ENCODE measurements at regions not wholly inside any gene's neighbourhood (a gene's known extent, or its start where the extent isn't known, plus 50 kb on each side); places are given as distances from the start of the nearest gene placed in this dataset.

- no peaks in the 10 kb centered on the region for H3K36me3 ChIP-seq (ENCODE audit: control insufficient read depth, low read length)
- H3K27ac ChIP-seq (ENCODE audit: low read depth, low read length) = no peak overlapping the region
- H3K9me2 ChIP-seq (replicated peaks; ENCODE audit: control insufficient read depth, low read length) = no peaks in the 10 kb centered on the region
- no peaks in the 10 kb centered on the region for H3K27me3 ChIP-seq (ENCODE audit: control insufficient read depth, low read length)
- H3K79me2 ChIP-seq (ENCODE audit: control insufficient read depth, low read length) = no peaks in the 10 kb centered on the region
- H3K4me2 ChIP-seq (ENCODE audit: low read length) = no peak overlapping the region
- H4K20me1 ChIP-seq (ENCODE audit: control insufficient read depth, insufficient read depth, low read depth, low read length) = no peaks in the 10 kb centered on the region
- TF ChIP-seq CTCF (IDR thresholded peaks at IDR 0.05; ENCODE audit: low read depth, low read length, poor library complexity, severe bottlenecking) (no peak), EZH2phosphoT487 (IDR thresholded peaks at IDR 0.05; ENCODE audit: borderline replicate concordance, low read length) (no peak)
- H3F3A ChIP-seq (ENCODE audit: control insufficient read depth, insufficient read depth) = no peaks in the 10 kb centered on the region
- H3K4me1 ChIP-seq (ENCODE audit: control insufficient read depth, low read length) = no peaks in the 10 kb centered on the region
- no peak overlapping the region for H3K4me3 ChIP-seq (ENCODE audit: low read length)
- H3K9me3 ChIP-seq (ENCODE audit: control insufficient read depth, insufficient read depth, low read length) = peaks cover 4% of the 10 kb centered on the region; the same call in 1 of the 2 replicates
Measured at GRCh38 chr21:31479222-31479621, 135.2 kb upstream of the TIAM1 start.

GRCh38 chr21:31476263-31477022, 132.4 kb upstream of the TIAM1 start:
- H3K4me1 ChIP-seq (ENCODE audit: control insufficient read depth, low read length) = no peaks in the 10 kb centered on the region
- no peak overlapping the region for H3K4me3 ChIP-seq (ENCODE audit: low read length)
- no peaks in the 10 kb centered on the region; the same call in 1 of the 2 replicates for H3K9me3 ChIP-seq (ENCODE audit: control insufficient read depth, insufficient read depth, low read length)
- H3K9me2 ChIP-seq (replicated peaks; ENCODE audit: control insufficient read depth, low read length) = no peaks in the 10 kb centered on the region
- H3K27ac ChIP-seq (ENCODE audit: low read depth, low read length) = no peak overlapping the region
- no peak overlapping the region for H3K4me2 ChIP-seq (ENCODE audit: low read length)
- no peak for TF ChIP-seq EZH2phosphoT487 (IDR thresholded peaks at IDR 0.05; ENCODE audit: borderline replicate concordance, low read length)
- no peak for TF ChIP-seq CTCF (IDR thresholded peaks at IDR 0.05; ENCODE audit: low read depth, low read length, poor library complexity, severe bottlenecking)
- H4K20me1 ChIP-seq (ENCODE audit: control insufficient read depth, insufficient read depth, low read depth, low read length) = no peaks in the 10 kb centered on the region
- H3F3A ChIP-seq (ENCODE audit: control insufficient read depth, insufficient read depth) = no peaks in the 10 kb centered on the region
- no peaks in the 10 kb centered on the region for H3K79me2 ChIP-seq (ENCODE audit: control insufficient read depth, low read length)
- H3K27me3 ChIP-seq (ENCODE audit: control insufficient read depth, low read length) = no peaks in the 10 kb centered on the region
- no peaks in the 10 kb centered on the region for H3K36me3 ChIP-seq (ENCODE audit: control insufficient read depth, low read length)

- Histone ChIP-seq H3K9me2 (replicated peaks; ENCODE audit: control insufficient read depth, low read length) (no peaks in the 10 kb centered on the region), H3K9me3 (ENCODE audit: control insufficient read depth, insufficient read depth, low read length) (no peaks in the 10 kb centered on the region)
- TF ChIP-seq CTCF (IDR thresholded peaks at IDR 0.05; ENCODE audit: low read depth, low read length, poor library complexity, severe bottlenecking) (no peak), EZH2phosphoT487 (IDR thresholded peaks at IDR 0.05; ENCODE audit: borderline replicate concordance, low read length) (no peak)
Measured at GRCh38 chr21:31475223-31475622, 131.2 kb upstream of the TIAM1 start.

More at GRCh38 chr21:31475223-31475622, 131.2 kb upstream of the TIAM1 start:
- H3K4me1 ChIP-seq (ENCODE audit: control insufficient read depth, low read length) = no peaks in the 10 kb centered on the region
- no peaks in the 10 kb centered on the region for H3K36me3 ChIP-seq (ENCODE audit: control insufficient read depth, low read length)
- H3K79me2 ChIP-seq (ENCODE audit: control insufficient read depth, low read length) = no peaks in the 10 kb centered on the region
- H3F3A ChIP-seq (ENCODE audit: control insufficient read depth, insufficient read depth) = no peaks in the 10 kb centered on the region
- no peak overlapping the region for H3K27ac ChIP-seq (ENCODE audit: low read depth, low read length)
- no peak overlapping the region for H3K4me2 ChIP-seq (ENCODE audit: low read length)
- H3K4me3 ChIP-seq (ENCODE audit: low read length) = no peak overlapping the region
- H3K27me3 ChIP-seq (ENCODE audit: control insufficient read depth, low read length) = no peaks in the 10 kb centered on the region
- H4K20me1 ChIP-seq (ENCODE audit: control insufficient read depth, insufficient read depth, low read depth, low read length) = no peaks in the 10 kb centered on the region
